H1 (cell line): ENCODE measurements at regions not wholly inside any gene's neighbourhood (a gene's known extent, or its start where the extent isn't known, plus 50 kb on each side); places are given as distances from the start of the nearest gene placed in this dataset.

ENCODE experiments used
- CTCF ChIA-PET: fragments of 300-600 bp; sonication (Branson Sonifier 250); formaldehyde crosslinking; loops from one replicate; lab custom pipeline; 2021; ENCODE audit not compliant: partially characterized antibody; lab: Charles Lee
- POLR2A ChIA-PET: fragments of 300-600 bp; sonication (Branson Sonifier 250); formaldehyde crosslinking; loops from one replicate; lab custom pipeline; 2021; ENCODE audit warnings: inconsistent platforms; ENCODE audit not compliant: partially characterized antibody; lab: Charles Lee
- DNase-seq, 2 experiments: peaks; one replicate each; pipeline versions ENCODE4 v3.0.0 to v3.0.0-alpha.2; 2010 to 2022; ENCODE audit warnings: low spot score in 2 of 2, low read depth in 1 of 2, mixed read lengths in 1 of 2
- FAIRE-seq: peaks from 2 replicates; lab custom pipeline; 2011; peaks lifted over from hg19 to GRCh38; lab: Jason Lieb, UNC
- H2AFZ ChIP-seq: 2 replicates; pipeline ENCODE4 v1.8.1; 2012; ENCODE audit warnings: low read length, inconsistent platforms
- H2AK5ac ChIP-seq: 2 replicates; pipeline ENCODE4 v1.6.1; 2013; ENCODE audit warnings: low read depth, low read length
- H2BK120ac ChIP-seq: replicated peaks from 2 replicates; pipeline ENCODE3; 2013; ENCODE audit warnings: low read depth, low read length, inconsistent platforms
- H2BK12ac ChIP-seq: 2 replicates; pipeline ENCODE4 v1.6.1; 2013; ENCODE audit warnings: low read depth, low read length
- H2BK15ac ChIP-seq: 2 replicates; pipeline ENCODE4 v1.6.1; 2013; ENCODE audit warnings: low read length
- H2BK20ac ChIP-seq: 2 replicates; pipeline ENCODE4 v1.6.1; 2013; ENCODE audit warnings: low read length
- H2BK5ac ChIP-seq: 2 replicates; pipeline ENCODE4 v1.6.1; 2013; ENCODE audit warnings: low read depth, low read length
- H3K14ac ChIP-seq: 2 replicates; pipeline ENCODE4 v1.6.1; 2013; ENCODE audit warnings: inconsistent platforms; ENCODE audit not compliant: insufficient read length
- H3K18ac ChIP-seq: 2 replicates; pipeline ENCODE4 v1.6.1; 2013; ENCODE audit warnings: low read length; ENCODE audit errors: extremely low read depth
- H3K23ac ChIP-seq: 2 replicates; pipeline ENCODE4 v1.6.1; 2013; ENCODE audit warnings: inconsistent platforms; ENCODE audit not compliant: insufficient read length
- H3K23me2 ChIP-seq: 2 replicates; pipeline ENCODE4 v1.6.1; 2013; ENCODE audit warnings: low read depth, low read length
- H3K27ac ChIP-seq: 2 replicates; pipeline ENCODE4 v1.6.1; 2011; ENCODE audit warnings: low read depth, low read length, inconsistent platforms
- H3K27me3 ChIP-seq, 4 experiments: replicated peaks in 1 of 4; 1 replicate in 1 of 4; 2 replicates in 3 of 4; pipeline versions ENCODE4 v1.6.1 to v1.8.1; 2011 to 2013; ENCODE audit warnings: low read length in 3 of 4, mild to moderate bottlenecking in 3 of 4, inconsistent platforms in 2 of 4, mixed read lengths in 2 of 4, moderate library complexity in 1 of 4; ENCODE audit not compliant: control insufficient read depth in 3 of 4, insufficient read depth in 3 of 4; ENCODE audit errors: extremely low read depth in 1 of 4
- H3K36me3 ChIP-seq, 4 experiments: 2 replicates each; pipeline versions ENCODE4 v1.6.1 to v1.8.1; 2011 to 2013; ENCODE audit warnings: mild to moderate bottlenecking in 4 of 4, low read length in 3 of 4, moderate library complexity in 2 of 4, control low read depth in 1 of 4, inconsistent platforms in 1 of 4; ENCODE audit not compliant: insufficient read depth in 4 of 4, control insufficient read depth in 2 of 4
- H3K4ac ChIP-seq: replicated peaks from 2 replicates; pipeline ENCODE3; 2013; ENCODE audit warnings: low read length, low read depth, mixed read lengths, inconsistent platforms; ENCODE audit not compliant: insufficient read length
- H3K4me1 ChIP-seq, 4 experiments: replicated peaks in 1 of 4; 1 replicate in 1 of 4; 2 replicates in 3 of 4; pipeline versions ENCODE4 v1.6.1 to v1.8.1; 2011 to 2013; ENCODE audit warnings: low read length in 3 of 4, inconsistent platforms in 2 of 4, mixed read lengths in 1 of 4; ENCODE audit not compliant: insufficient read depth in 4 of 4, control insufficient read depth in 3 of 4
- H3K4me2 ChIP-seq, 2 experiments: 2 replicates each; pipeline versions ENCODE4 v1.6.1 to v1.8.1; 2011 to 2013; ENCODE audit warnings: low read depth in 2 of 2, low read length in 2 of 2, control low read depth in 1 of 2, inconsistent platforms in 1 of 2, mild to moderate bottlenecking in 1 of 2; ENCODE audit not compliant: insufficient read depth in 1 of 2
- H3K4me3 ChIP-seq, 4 experiments: fragments of 200-600, 300-600 bp in 1 of 4; sonication (generic), shearing (Covaris generic), sonication (Bioruptor Twin) in 1 of 4; 2 replicates each; pipeline versions ENCODE4 v1.5.1 to v1.8.1; 2011 to 2016; ENCODE audit warnings: low read length in 4 of 4, low read depth in 3 of 4, control low read depth in 2 of 4, inconsistent platforms in 2 of 4, mild to moderate bottlenecking in 2 of 4, mixed read lengths in 1 of 4, moderate library complexity in 1 of 4; ENCODE audit not compliant: insufficient read depth in 2 of 4; ENCODE audit errors: extremely low read depth in 1 of 4
- H3K56ac ChIP-seq: replicated peaks from 2 replicates; pipeline ENCODE3; 2013; ENCODE audit warnings: low read depth, mild to moderate bottlenecking, mixed read lengths, low read length, inconsistent platforms; ENCODE audit not compliant: insufficient read length
- H3K79me1 ChIP-seq: 2 replicates; pipeline ENCODE4 v1.6.1; 2013; ENCODE audit warnings: low read depth, low read length, control low read depth
- H3K79me2 ChIP-seq, 2 experiments: 2 replicates each; pipeline versions ENCODE4 v1.6.1 to v1.8.1; 2012 to 2013; ENCODE audit warnings: low read length in 2 of 2, mild to moderate bottlenecking in 2 of 2, inconsistent platforms in 1 of 2; ENCODE audit not compliant: insufficient read depth in 2 of 2, control insufficient read depth in 1 of 2
- H3K9ac ChIP-seq, 4 experiments: replicated peaks in 1 of 4; 1 replicate in 1 of 4; 2 replicates in 3 of 4; pipeline versions ENCODE4 v1.6.1 to v1.8.1; 2011 to 2013; ENCODE audit warnings: low read depth in 3 of 4, low read length in 3 of 4, control low read depth in 2 of 4, mild to moderate bottlenecking in 2 of 4, moderate library complexity in 2 of 4, inconsistent platforms in 1 of 4; ENCODE audit errors: extremely low read depth in 1 of 4
- H3K9me3 ChIP-seq, 2 experiments: 2 replicates each; pipeline versions ENCODE4 v1.6.1 to v1.8.1; 2012 to 2013; ENCODE audit warnings: mild to moderate bottlenecking in 2 of 2, moderate library complexity in 2 of 2, control low read depth in 1 of 2, inconsistent platforms in 1 of 2, low read depth in 1 of 2, low read length in 1 of 2, mixed read lengths in 1 of 2; ENCODE audit not compliant: insufficient read depth in 2 of 2
- H4K20me1 ChIP-seq, 2 experiments: replicated peaks in 1 of 2; 2 replicates each; pipeline versions ENCODE3 to v1.8.1; 2011 to 2013; ENCODE audit warnings: inconsistent platforms in 2 of 2, low read length in 2 of 2, mild to moderate bottlenecking in 1 of 2; ENCODE audit not compliant: insufficient read depth in 2 of 2, control insufficient read depth in 1 of 2
- H4K5ac ChIP-seq: 2 replicates; pipeline ENCODE4 v1.6.1; 2013; ENCODE audit warnings: low read length, low read depth, mixed read lengths, inconsistent platforms; ENCODE audit not compliant: insufficient read length
- H4K8ac ChIP-seq: 2 replicates; pipeline ENCODE4 v1.8.0; 2013; ENCODE audit warnings: mild to moderate bottlenecking, moderate library complexity, low read length, inconsistent platforms; ENCODE audit not compliant: insufficient read depth; ENCODE audit errors: extremely low read depth
- H4K91ac ChIP-seq: replicated peaks from 2 replicates; pipeline ENCODE3; 2013; ENCODE audit warnings: low read length, mixed read lengths, inconsistent platforms; ENCODE audit not compliant: insufficient read length
- CEBPB ChIP-seq: IDR thresholded peaks from 2 replicates; pipeline ENCODE4 v1.6.1; 2012; ENCODE audit warnings: low read depth, low read length
- EZH2 ChIP-seq: fragments of 200-600 bp; sonication (generic); IDR thresholded peaks from 2 replicates; pipeline ENCODE4 v1.7.1; 2012; ENCODE audit warnings: low read depth, mild to moderate bottlenecking, moderate library complexity, low read length, inconsistent platforms; ENCODE audit not compliant: severe bottlenecking
- KDM1A ChIP-seq: fragments of 200-600, 300-600 bp; sonication (generic); IDR thresholded peaks from 2 replicates; pipeline ENCODE4 v1.7.1; 2016; ENCODE audit warnings: mild to moderate bottlenecking, low read length, borderline replicate concordance
- KDM5A ChIP-seq: fragments of 200-600 bp; IDR thresholded peaks from 2 replicates; pipeline ENCODE4 v1.7.1; 2012; ENCODE audit warnings: mild to moderate bottlenecking, low read length, inconsistent platforms, mixed read lengths
- NANOG ChIP-seq: IDR thresholded peaks from 2 replicates; pipeline ENCODE4 v1.6.1; 2011; ENCODE audit warnings: low read length, low read depth, mild to moderate bottlenecking, inconsistent platforms; ENCODE audit not compliant: insufficient read depth, poor library complexity, severe bottlenecking
- POLR2A ChIP-seq, 2 experiments: IDR thresholded peaks; 1 replicate in 1 of 2; 2 replicates in 1 of 2; pipeline ENCODE4 v1.6.1; 2011; ENCODE audit warnings: low read depth in 2 of 2, low read length in 2 of 2, mild to moderate bottlenecking in 2 of 2; ENCODE audit errors: control extremely low read depth in 1 of 2
- POLR2AphosphoS5 ChIP-seq: IDR thresholded peaks from 2 replicates; pipeline ENCODE4 v1.6.1; 2011; ENCODE audit warnings: low read depth, low read length
- RFX5 ChIP-seq: IDR thresholded peaks from 2 replicates; pipeline ENCODE4 v1.6.1; 2011; ENCODE audit warnings: low read depth, low read length, improper control_type of control experiment, borderline replicate concordance
- SP2 ChIP-seq: IDR thresholded peaks from 2 replicates; pipeline ENCODE4 v1.6.1; 2012; ENCODE audit warnings: mild to moderate bottlenecking, low read length, inconsistent platforms
- SP4 ChIP-seq: IDR thresholded peaks from 2 replicates; pipeline ENCODE4 v1.6.1; 2012; ENCODE audit warnings: low read length, inconsistent platforms
- SRF ChIP-seq: IDR thresholded peaks from 2 replicates; pipeline ENCODE4 v1.6.1; 2011; ENCODE audit warnings: mild to moderate bottlenecking, low read depth, low read length, moderate library complexity
- ZNF274 ChIP-seq: IDR thresholded peaks from 2 replicates; pipeline ENCODE4 v1.7.0; 2012; ENCODE audit warnings: low read length, borderline replicate concordance; ENCODE audit errors: extremely low read depth
- WGBS, 2 experiments: shearing (Covaris generic) in 1 of 2; methylation state at CpG; one replicate each; pipeline versions ENCODE4 v1.1.6 to v1.1.7; 2013 to 2015; ENCODE audit warnings: low lambda C conversion rate in 2 of 2, mixed read lengths in 2 of 2, inconsistent platforms in 1 of 2, low coverage in 1 of 2, missing lambda C conversion rate in 1 of 2; ENCODE audit not compliant: insufficient replicate concordance in 2 of 2, insufficient coverage in 1 of 2, insufficient read length in 1 of 2; ENCODE audit errors: extremely low coverage in 1 of 2, missing lambda C conversion rate in 1 of 2; 5-methylcytosine and 5-hydroxymethylcytosine counted together
- TF ChIP-seq, protein P1 (sequence below): IDR thresholded peaks from 2 replicates; pipeline ENCODE4 v1.6.1; 2011; ENCODE audit warnings: low read depth, mild to moderate bottlenecking, low read length; ENCODE audit not compliant: insufficient read depth

- H3K79me1 ChIP-seq, result no peaks in the 10 kb centered on the region
- H2BK20ac ChIP-seq, result no peak overlapping the region
These were observed 295.5 kb downstream of the RPLP1 start for GRCh38 chr15:69748131-69748530.

More at GRCh38 chr15:69748131-69748530, 295.5 kb downstream of the RPLP1 start:
- H3K4me3 ChIP-seq, result no peak overlapping the region
- no peak overlapping the region for H2AK5ac ChIP-seq
- H3K27ac ChIP-seq, result no peak overlapping the region
- no peak overlapping the region for H2BK12ac ChIP-seq
- no peak overlapping the region for H2BK120ac ChIP-seq
- no peaks in the 10 kb centered on the region for H3K9me3 ChIP-seq
- H2AFZ ChIP-seq, result no peak overlapping the region
- no peak overlapping the region for H3K4ac ChIP-seq
- H2BK15ac ChIP-seq, result no peak overlapping the region
- no peak overlapping the region for H4K8ac ChIP-seq
- no peak overlapping the region for H4K5ac ChIP-seq
- 79% methylated on average over 7 of the region's 7 CpGs; no CpG with 5 or more reads in 1 of the 2 experiments for WGBS, 2 experiments
- TF ChIP-seq POLR2A (IDR thresholded peaks at IDR 0.05; ENCODE audit: control extremely low read depth in 1 of 2, low read depth in 2 of 2, low read length in 2 of 2) (no peak), NANOG (no peak), RFX5 (no peak), CEBPB (no peak), ZNF274 (no peak), SP4 (no peak), KDM5A (no peak), EZH2 (no peak), SRF (no peak), SP2 (no peak), POLR2AphosphoS5 (no peak), KDM1A (no peak)
- TF ChIP-seq, protein P1, sequence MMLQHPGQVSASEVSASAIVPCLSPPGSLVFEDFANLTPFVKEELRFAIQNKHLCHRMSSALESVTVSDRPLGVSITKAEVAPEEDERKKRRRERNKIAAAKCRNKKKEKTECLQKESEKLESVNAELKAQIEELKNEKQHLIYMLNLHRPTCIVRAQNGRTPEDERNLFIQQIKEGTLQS, result no peak
- TF ChIP-seq, all 59 proteins: peak for 0
- ChIA-PET CTCF (interaction anchor here (0.6 to 2.3 kb wide), 8 partner anchors 9 to 719 kb away, joined by 3 to 6 read pairs (median 4); no protein-coding TSS in a partner anchor), POLR2A (no interaction called here)
- Histone ChIP-seq H3K23me2 (no peaks in the 10 kb centered on the region; the same call in 1 of the 2 replicates), H3K79me2 (no peaks in the 10 kb centered on the region), H2BK5ac (no peak overlapping the region), H3K14ac (no peak overlapping the region), H3K18ac (no peak overlapping the region), H3K4me1 (peaks cover 0 to 3% (median 0%) of the 10 kb centered on the region in 4 experiments; a peak in 1 of 7 replicates), H3K27me3 (no peaks in the 10 kb centered on the region), H3K9ac (no peak overlapping the region; a peak in 1 of 7 replicates), H3K23ac (no peak overlapping the region), H4K91ac (no peak overlapping the region), H4K20me1 (no peaks in the 10 kb centered on the region), H3K56ac (no peak overlapping the region), H3K36me3 (no peaks in the 10 kb centered on the region), H3K4me2 (no peak overlapping the region)
- DNase-seq (no peak), FAIRE-seq (no peak)
